Muscle layer of duodenum (tissue), 2 donors: ENCODE measurements at regions not wholly inside any gene's neighbourhood (a gene's known extent, or its start where the extent isn't known, plus 50 kb on each side); places are given as distances from the start of the nearest gene placed in this dataset.

ENCODE experiments used
- H3K27ac ChIP-seq: one replicate; pipeline ENCODE4 v1.7.0; 2013; ENCODE audit warnings: mild to moderate bottlenecking, low read length
- H3K27me3 ChIP-seq: one replicate; pipeline ENCODE4 v1.7.0; 2013; ENCODE audit warnings: low read depth, mild to moderate bottlenecking, control low read depth, low read length
- H3K36me3 ChIP-seq, 2 donors: one replicate each; pipeline ENCODE4 v1.7.0; 2013; ENCODE audit warnings: low read length in 2 of 2, control low read depth in 1 of 2, mild to moderate bottlenecking in 1 of 2; ENCODE audit not compliant: insufficient read depth in 2 of 2, control insufficient read depth in 1 of 2
- H3K4me1 ChIP-seq, 2 donors: one replicate each; pipeline ENCODE4 v1.7.0; 2013; ENCODE audit warnings: low read length in 2 of 2, mild to moderate bottlenecking in 2 of 2, control low read depth in 1 of 2, moderate library complexity in 1 of 2; ENCODE audit not compliant: insufficient read depth in 2 of 2, control insufficient read depth in 1 of 2
- H3K4me3 ChIP-seq, 2 donors: one replicate each; pipeline ENCODE4 v1.7.0; 2013; ENCODE audit warnings: low read length in 2 of 2, low read depth in 1 of 2, mild to moderate bottlenecking in 1 of 2
- H3K9me3 ChIP-seq, 2 donors: one replicate each; pipeline ENCODE4 v1.7.0; 2013; ENCODE audit warnings: low read length in 2 of 2, control low read depth in 1 of 2, mild to moderate bottlenecking in 1 of 2; ENCODE audit not compliant: control insufficient read depth in 1 of 2
- donor health status: healthy.

GRCh38 chr1:209454340-209454994 lies 129.0 kb upstream of the CAMK1G start:
- Histone ChIP-seq H3K4me1 (no peaks in the 10 kb centered on the region), H3K4me3 (no peak overlapping the region), H3K27me3 (no peaks in the 10 kb centered on the region), H3K9me3 (no peaks in the 10 kb centered on the region), H3K36me3 (no peaks in the 10 kb centered on the region), H3K27ac (no peak overlapping the region)

- H3K4me1 ChIP-seq: no peaks in the 10 kb centered on the region
- no peaks in the 10 kb centered on the region for H3K27me3 ChIP-seq
- H3K9me3 ChIP-seq: no peaks in the 10 kb centered on the region
- no peaks in the 10 kb centered on the region for H3K36me3 ChIP-seq
- no peak overlapping the region for H3K4me3 ChIP-seq
- no peak overlapping the region for H3K27ac ChIP-seq
Measured at GRCh38 chr1:209455145-209455544, 128.4 kb upstream of the CAMK1G start.

GRCh38 chr1:209455661-209456358 lies 127.7 kb upstream of the CAMK1G start:
- no peaks in the 10 kb centered on the region for H3K27me3 ChIP-seq
- H3K36me3 ChIP-seq: no peaks in the 10 kb centered on the region
- H3K9me3 ChIP-seq: no peaks in the 10 kb centered on the region
- H3K4me1 ChIP-seq: no peaks in the 10 kb centered on the region
- H3K4me3 ChIP-seq: no peak overlapping the region
- H3K27ac ChIP-seq: no peak overlapping the region

GRCh38 chr1:209456878-209457277 lies 126.6 kb upstream of the CAMK1G start:
- Histone ChIP-seq H3K4me1 (no peaks in the 10 kb centered on the region), H3K27ac (no peak overlapping the region), H3K36me3 (no peaks in the 10 kb centered on the region), H3K27me3 (no peaks in the 10 kb centered on the region), H3K9me3 (peaks cover 6% of the 10 kb centered on the region in 2 donors), H3K4me3 (no peak overlapping the region)

- H3K4me3 ChIP-seq: no peak overlapping the region
- no peaks in the 10 kb centered on the region for H3K27me3 ChIP-seq
- H3K27ac ChIP-seq: no peak overlapping the region
- no peaks in the 10 kb centered on the region for H3K4me1 ChIP-seq
- H3K36me3 ChIP-seq: no peaks in the 10 kb centered on the region
- peaks cover 8 to 9% of the 10 kb centered on the region in 2 donors for H3K9me3 ChIP-seq
Measured at GRCh38 chr1:209457401-209458125, 126.0 kb upstream of the CAMK1G start.

- H3K4me1 ChIP-seq: no peaks in the 10 kb centered on the region
- H3K36me3 ChIP-seq: no peaks in the 10 kb centered on the region
Measured at GRCh38 chr1:209458921-209459320, 124.6 kb upstream of the CAMK1G start.

GRCh38 chr1:209461168-209461567 lies 122.3 kb upstream of the CAMK1G start:
- H3K9me3 ChIP-seq: peaks cover 8 to 12% of the 10 kb centered on the region in 2 donors
- H3K27ac ChIP-seq: no peak overlapping the region
- H3K27me3 ChIP-seq: no peaks in the 10 kb centered on the region
- no peaks in the 10 kb centered on the region for H3K36me3 ChIP-seq
- H3K4me3 ChIP-seq: no peak overlapping the region
- no peaks in the 10 kb centered on the region for H3K4me1 ChIP-seq

More at GRCh38 chr1:209458921-209459320, 124.6 kb upstream of the CAMK1G start:
- Histone ChIP-seq H3K9me3 (peaks cover 8 to 12% of the 10 kb centered on the region in 2 donors), H3K27ac (no peak overlapping the region), H3K27me3 (no peaks in the 10 kb centered on the region), H3K4me3 (no peak overlapping the region)

GRCh38 chr1:209462433-209462832 lies 121.1 kb upstream of the CAMK1G start:
- no peak overlapping the region for H3K4me3 ChIP-seq
- H3K36me3 ChIP-seq: no peaks in the 10 kb centered on the region
- peaks cover 8 to 12% of the 10 kb centered on the region in 2 donors for H3K9me3 ChIP-seq
- H3K27ac ChIP-seq: no peak overlapping the region
- H3K27me3 ChIP-seq: no peaks in the 10 kb centered on the region
- no peaks in the 10 kb centered on the region for H3K4me1 ChIP-seq

- H3K27ac ChIP-seq: no peak overlapping the region
- no peaks in the 10 kb centered on the region for H3K4me1 ChIP-seq
- no peaks in the 10 kb centered on the region for H3K27me3 ChIP-seq
- no peaks in the 10 kb centered on the region for H3K36me3 ChIP-seq
- no peak overlapping the region for H3K4me3 ChIP-seq
- H3K9me3 ChIP-seq: peaks cover 8 to 12% of the 10 kb centered on the region in 2 donors
Measured at GRCh38 chr1:209463441-209463840, 120.1 kb upstream of the CAMK1G start.

GRCh38 chr1:209473025-209473424 lies 110.5 kb upstream of the CAMK1G start:
- Histone ChIP-seq H3K9me3 (peaks cover 0 to 2% of the 10 kb centered on the region in 2 donors), H3K4me1 (no peaks in the 10 kb centered on the region), H3K4me3 (no peak overlapping the region), H3K27ac (no peak overlapping the region), H3K36me3 (no peaks in the 10 kb centered on the region), H3K27me3 (no peaks in the 10 kb centered on the region)

GRCh38 chr1:209480345-209480744 lies 103.2 kb upstream of the CAMK1G start:
- no peaks in the 10 kb centered on the region for H3K36me3 ChIP-seq
- H3K9me3 ChIP-seq: no peaks in the 10 kb centered on the region
- H3K27me3 ChIP-seq: no peaks in the 10 kb centered on the region
- H3K27ac ChIP-seq: no peak overlapping the region
- no peak overlapping the region for H3K4me3 ChIP-seq
- H3K4me1 ChIP-seq: no peaks in the 10 kb centered on the region
